HG02798 (cell line): ENCODE measurements at regions not wholly inside any gene's neighbourhood (a gene's known extent, or its start where the extent isn't known, plus 50 kb on each side); places are given as distances from the start of the nearest gene placed in this dataset.

Source experiments
- ATAC-seq: cut with Tn5 transposase; IDR thresholded peaks from one replicate; pipeline ENCODE4 v1.9.1; 2021; ENCODE audit warnings: mild to moderate bottlenecking; ENCODE audit not compliant: unreplicated experiment, poor library complexity

DNA sequence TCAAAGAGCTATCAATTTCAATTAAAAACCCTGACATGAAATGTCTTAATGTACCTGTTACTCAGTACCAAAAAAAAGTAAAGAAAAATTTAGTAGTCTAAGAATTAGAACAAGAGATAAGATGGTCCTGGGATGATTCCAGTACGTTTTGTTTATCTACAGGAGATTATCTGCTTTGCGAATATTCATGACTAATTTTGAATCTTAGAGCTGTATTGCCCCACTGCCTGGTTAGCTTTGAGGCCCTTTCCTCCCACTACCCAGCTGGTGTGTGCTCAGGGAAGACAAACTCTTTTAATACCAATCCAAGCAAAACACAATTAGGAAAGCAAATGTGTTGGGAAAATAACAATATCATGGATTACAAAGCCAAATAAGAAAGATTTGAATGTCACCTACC is 263.5 kb downstream of the FOXG1 start:
- ATAC-seq: no peak

DNA sequence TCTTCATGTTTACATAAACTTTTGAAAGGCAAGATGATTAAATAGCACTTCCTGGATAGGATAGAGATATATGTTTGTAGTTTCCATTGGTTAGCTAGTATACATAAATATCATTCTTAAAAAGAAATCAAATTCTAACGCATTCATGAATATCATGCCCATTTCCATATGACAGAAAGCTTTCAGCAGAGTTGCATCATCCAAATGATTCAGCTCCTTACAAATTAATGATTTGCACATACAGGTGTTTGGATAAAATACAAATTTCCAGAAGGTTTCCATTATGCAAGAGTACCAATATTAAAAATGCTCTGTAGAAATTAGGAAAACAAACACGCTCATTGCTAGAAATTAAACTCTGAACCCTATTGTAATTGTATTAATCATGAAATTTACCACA is 264.4 kb downstream of the FOXG1 start:
- no peak for ATAC-seq

DNA sequence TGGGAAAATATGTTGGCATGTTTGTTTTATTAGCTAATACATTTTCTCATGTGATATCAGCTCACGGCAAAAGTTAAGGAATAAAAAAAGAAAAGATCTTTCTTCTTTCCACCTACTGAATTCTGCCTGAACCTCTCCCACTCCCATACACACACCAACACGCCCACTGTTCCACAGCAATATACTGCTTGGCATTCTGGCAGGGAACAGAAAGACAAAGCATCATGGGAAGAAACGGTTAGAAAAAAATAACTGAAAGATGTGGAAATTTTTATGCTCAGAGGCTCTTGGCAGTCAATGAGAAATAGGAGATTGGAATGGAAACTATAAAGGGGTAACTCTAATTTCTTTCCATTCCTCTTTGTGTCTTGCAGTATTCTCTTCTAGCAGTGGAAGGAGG is 268.5 kb downstream of the FOXG1 start:
- no peak for ATAC-seq

DNA sequence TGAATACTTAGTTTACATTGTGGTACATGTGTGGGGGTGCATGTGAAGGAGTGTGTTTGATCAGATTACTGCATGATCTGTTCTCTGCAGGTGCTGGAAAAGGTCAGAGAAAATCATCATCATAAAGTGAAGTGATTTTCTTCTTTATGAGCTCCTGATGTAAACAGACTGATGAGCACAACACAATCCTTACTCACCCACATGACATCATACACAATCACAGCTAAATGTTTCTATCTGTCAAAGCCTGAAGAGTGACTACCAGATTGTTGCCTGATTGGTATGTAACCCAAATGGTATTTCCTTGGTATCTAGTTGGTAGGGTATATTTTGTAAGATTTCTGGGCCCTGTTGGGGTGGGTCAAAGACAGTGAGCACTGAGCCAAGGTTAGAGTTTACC is 270.8 kb downstream of the FOXG1 start:
- ATAC-seq: no peak

DNA sequence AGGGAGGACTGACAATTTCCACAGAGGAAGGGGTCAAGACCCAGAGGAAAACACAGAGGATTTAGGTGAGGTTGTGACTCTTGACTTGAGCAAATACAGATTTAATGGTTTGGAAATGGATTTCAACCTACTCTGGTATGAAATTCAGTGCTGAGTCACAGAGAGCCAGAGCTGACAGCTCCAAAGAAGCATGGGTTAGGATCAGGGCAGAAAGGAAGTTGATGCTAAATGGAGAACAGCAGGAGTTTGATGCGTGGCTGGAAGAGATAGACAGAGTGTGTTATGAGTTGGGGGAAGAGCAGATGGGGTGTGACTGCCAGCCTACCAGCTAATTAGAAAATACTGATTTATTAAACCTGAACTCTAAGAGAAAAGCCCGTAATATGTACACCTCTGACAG is 272.6 kb downstream of the FOXG1 start:
- ATAC-seq: no peak

DNA sequence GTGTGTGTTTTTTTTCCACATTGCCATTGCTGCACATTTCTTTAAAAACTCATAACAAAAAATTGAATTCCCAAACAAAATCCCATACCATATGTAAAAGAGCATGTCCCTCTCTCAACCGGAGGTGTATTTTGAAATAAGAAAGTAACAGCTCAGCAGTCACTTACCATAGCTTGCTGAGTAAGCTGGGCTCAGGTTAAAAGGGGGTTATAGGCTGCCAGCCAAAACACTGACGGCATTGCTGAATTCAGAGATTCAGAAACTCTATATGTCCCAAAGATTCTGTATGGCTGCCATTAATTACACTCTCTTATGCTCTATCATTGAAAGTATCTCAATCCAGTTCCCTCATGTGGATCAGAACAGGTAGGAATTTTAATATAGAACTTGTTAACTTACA is 276.0 kb downstream of the FOXG1 start:
- no peak for ATAC-seq

DNA sequence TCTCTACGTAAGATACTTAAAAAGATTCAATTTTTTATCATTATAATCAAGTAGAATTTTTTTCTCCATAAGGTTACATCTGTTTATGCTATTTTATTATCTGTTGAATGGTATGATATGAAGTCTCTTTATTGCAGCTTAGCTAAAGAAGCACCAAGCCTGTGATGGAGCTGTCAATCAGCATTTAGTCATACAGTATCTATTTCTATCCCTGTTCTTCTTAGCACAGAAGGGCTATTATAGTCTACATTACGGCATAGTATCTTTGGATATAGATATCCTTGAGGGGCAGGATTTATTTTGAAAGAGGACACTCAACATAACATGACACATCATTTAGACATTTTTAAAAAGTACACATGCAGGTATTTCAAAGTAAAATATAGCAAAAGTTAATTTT is 277.1 kb downstream of the FOXG1 start:
- no peak for ATAC-seq

DNA sequence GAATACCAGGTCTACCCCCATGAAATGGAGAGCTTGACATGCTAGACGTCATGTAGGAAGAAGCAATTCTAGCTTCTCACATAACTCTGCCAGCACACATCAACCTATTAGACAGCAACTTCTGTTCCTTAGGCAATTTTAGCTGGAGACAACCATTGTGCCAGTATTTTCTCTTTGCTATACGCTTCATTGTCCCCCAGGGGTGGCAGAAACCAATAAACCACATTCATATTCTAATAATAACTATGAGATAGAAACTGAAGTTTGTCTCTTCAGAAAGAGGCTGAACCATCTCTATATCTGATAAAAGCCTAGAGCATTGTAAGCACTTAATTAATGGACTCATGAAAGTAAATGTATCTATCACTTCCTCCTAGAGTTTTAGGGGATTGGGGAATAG is 278.6 kb downstream of the FOXG1 start:
- ATAC-seq: no peak

DNA sequence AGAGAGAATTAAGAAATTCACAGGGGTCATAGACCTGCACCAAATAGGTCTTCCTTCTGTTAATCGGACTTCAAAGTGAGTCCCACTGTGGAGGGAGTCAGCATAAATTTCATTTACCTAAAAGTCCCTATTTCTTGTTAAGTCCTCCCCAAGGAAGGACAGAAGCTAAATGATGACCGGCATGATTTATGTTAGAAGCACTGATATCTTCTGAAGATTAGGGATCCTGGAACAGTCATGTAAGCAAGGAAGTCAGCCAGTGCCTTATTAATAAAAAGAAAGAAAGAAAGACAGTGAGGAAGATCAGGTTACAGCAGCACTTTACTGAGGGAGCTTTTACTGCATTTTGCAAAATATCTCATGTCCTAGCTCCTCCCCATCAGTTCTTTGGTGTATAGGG is 287.5 kb downstream of the FOXG1 start:
- no peak for ATAC-seq

DNA sequence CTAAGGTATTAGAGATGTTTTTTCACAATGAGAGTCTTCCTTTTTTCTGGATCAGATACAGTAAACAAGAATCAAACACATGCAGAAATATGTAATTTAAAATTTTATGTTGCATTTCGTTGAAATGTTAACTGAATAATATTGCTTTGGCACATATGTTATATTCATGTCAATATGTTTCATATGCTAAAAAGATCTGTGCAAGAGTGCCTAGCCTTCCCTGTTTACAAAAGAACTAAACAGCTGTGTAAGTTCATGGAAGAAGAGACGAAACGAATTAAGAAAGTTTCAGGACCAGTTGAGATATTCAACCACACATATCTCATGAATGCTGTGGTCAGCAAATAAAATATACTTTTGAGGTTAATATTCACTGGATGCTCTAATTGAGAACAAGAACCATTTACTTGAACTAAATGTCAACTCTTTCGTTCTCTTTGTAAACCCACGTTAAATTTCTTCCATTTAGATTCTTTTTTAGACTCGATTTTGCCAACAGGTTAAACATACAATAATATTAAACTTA is 289.5 kb downstream of the FOXG1 start:
- no peak for ATAC-seq

DNA sequence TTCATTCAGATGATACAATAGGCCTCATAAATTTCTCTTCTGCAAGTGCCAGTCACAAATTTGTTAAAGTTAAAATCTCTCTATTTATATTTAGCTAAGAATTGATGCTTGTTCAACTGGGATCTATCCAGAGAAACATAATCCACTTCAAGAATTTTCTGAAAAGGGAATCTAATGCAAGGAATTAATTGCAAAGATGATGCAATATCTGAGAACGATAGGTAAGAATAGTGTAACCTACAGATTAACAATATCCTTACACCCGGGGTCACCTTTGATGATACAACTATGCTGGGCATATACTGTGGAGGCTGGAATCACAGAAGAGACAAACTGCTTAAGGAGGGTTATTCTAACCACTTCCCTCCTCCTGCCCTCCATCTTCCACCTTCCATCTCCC is 295.1 kb downstream of the FOXG1 start:
- ATAC-seq: no peak

DNA sequence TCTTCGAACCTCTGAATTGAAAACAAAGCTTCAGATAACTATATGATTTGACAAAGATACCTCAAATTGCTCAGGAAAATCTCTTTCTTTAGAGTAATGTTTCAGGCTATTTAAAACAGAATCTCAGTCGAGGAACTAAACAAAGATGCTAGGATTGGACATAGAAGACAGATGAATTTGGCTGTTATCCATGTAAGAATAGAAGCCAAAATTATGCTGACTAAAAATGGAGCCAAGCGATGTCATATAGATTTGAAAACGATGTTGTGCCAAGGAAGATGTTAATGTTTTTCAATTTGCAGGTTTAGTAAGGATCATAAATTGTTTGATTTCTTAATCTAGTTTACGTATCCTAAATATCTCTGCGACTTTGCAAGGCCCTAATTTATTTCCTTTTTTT is 295.9 kb downstream of the FOXG1 start:
- no peak for ATAC-seq

DNA sequence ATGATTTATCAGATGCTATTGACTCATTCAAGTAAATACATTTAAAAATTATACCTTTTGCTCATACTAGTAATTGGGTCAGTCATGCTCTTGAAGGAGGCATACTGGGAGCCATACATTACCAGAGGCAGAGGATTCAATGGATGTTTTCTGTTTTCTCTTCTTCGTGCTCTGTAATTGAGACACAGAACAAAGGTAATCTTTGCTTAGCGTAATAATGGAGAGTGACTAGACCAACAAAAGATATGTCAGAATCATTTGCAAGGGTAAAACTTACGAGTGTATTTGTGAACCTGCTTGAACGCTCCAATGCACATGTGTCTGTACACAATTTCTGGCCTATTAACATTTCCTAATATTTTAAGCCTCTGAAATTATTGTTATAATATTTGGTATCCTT is 296.4 kb downstream of the FOXG1 start:
- no peak for ATAC-seq

DNA sequence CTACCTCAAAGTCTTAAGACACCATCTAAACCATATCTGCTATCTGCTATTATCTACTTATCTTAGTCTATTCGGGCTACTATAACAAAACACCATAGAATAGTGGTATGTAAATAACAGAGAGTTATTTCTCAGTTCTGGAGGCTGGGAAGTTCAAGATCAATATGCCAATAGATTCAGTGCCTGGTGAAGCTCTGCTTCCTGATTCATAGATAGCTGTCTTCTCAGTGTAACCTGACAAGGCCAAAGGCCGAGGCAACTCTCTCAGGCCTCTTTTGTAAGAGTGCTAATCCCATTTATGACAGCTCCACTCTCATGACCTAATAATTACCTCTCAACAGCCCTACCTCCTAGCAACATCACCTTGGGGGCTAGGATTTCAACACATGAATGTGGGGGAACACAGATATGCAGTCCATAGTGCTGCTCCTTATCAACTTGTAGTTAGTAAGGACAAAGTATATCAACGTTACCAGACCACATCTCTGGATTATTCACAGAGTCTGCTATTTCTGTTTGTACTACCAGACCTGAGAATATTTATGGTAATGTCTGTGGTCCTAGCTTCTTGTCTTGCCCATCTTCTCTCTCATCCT is 297.8 kb downstream of the FOXG1 start:
- ATAC-seq: no peak

DNA sequence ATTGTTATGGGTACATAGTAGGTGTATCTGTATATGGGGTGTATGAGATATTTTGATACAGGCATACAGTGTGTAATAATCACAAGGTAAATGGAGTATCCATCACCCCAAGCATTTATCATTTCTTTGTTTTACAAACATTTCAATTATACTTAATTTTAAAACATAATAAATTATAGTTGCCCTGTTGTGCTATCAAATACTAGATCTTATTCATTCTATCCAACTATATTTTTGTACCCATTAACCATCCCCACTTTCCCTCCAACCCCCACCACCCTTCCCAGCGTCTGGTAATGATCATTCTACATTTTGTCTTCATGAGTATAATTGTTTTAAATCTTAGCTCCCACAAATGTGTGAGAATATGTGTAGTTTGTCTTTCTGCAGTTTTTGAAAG is 302.6 kb downstream of the FOXG1 start:
- no peak for ATAC-seq

DNA sequence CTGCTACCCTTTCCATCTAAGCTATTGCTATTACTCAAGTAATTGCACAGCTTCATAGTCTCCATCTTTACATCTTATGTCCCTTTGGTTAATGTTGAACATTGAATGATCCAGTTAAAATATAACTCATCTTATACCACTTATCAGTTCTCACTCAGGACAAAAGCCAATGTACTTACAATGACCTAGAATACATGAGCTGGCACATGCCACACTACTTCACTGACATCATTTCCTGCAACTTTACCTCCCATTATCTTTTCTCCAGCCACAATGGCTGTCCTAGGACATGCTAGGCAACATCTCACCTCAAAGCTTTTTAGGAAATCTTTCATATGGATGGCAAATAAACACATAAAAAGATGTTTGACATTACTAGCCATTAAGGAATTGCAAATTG is 309.2 kb downstream of the FOXG1 start:
- ATAC-seq: no peak

DNA sequence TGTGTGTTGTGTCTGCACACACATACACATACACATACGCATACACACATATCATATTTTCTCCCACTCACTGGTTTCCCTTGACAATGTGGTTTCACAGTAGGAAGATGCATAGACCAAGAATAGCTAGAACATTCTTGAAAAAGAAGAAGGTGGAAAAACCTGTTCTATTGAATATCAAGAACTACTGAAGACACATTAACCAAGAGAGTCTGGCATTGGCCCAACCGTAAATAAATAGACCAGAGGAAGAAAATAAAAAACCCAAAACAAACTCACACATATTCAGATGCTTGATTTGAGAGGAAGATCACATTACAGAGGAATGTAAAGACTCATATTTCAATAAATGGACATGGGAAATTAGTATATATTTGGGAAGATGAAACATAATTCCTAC is 311.3 kb downstream of the FOXG1 start:
- no peak for ATAC-seq

DNA sequence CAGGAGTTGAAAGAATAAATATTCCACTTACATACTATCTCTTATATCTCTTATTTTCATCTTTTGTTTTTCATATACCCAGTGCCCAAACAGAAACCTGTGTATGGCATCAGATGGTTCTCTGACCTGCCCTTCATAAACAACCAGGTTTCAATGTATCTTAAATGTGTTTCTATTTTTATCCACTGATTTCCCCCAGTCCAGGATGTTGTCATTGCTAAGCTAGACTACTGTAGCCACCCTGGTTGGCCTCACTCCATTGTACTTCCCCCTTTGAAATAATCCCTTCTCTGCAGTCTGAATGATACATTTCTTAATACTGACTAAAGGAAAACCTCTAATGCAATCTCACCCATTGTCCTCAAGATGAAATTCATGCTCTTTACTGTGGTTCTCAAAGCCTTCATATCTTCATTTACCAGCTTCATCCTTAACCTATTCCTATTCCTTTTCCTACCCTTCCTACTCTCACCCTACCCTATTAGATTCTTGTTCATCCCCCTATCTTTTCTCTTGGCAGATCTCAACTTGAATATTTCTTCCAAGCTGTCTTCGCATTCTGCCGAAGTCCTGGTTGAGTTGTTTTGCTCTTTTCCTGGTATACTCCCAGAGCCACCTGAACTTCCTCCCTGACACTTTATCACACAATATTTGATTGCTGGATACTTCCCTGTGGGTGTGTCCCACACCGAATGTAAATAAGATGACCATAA is 312.4 kb downstream of the FOXG1 start:
- no peak for ATAC-seq

DNA sequence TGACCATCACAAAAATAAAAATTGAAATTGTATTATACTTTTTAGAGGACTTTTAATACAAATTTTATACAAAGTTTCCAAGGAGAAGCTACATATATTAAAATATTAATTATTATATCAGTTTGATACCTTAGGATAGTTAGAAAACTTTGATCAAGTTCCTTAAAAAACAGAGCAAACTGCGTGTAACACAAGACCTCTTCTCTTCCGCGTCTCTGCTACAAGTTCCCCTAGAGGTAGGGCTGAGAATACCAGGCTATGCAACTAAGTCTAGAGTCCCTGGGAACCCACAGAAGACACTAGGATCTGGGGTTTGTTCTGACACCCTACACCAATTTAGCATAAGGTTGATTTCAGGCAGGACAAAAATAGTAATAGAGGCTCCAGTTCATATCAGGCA is 319.0 kb downstream of the FOXG1 start:
- no peak for ATAC-seq

DNA sequence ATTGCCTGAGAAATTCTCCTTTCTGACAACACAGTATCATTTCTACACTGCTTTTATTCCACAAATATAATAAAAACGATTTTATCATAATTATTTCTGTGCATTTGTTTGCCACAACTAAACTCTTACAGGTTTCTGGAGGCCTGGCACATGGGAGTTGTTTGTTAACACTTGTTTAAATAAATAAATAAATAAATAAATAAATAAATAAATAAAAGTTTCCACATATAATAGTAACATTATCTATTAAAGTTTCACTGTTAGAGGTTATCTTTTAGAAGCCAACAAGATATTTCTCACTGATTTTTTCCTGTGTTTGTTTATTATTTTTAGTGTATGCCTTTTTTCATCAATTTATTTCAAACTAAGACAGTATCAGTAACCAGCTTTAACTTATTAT is 323.3 kb downstream of the FOXG1 start:
- no peak for ATAC-seq

DNA sequence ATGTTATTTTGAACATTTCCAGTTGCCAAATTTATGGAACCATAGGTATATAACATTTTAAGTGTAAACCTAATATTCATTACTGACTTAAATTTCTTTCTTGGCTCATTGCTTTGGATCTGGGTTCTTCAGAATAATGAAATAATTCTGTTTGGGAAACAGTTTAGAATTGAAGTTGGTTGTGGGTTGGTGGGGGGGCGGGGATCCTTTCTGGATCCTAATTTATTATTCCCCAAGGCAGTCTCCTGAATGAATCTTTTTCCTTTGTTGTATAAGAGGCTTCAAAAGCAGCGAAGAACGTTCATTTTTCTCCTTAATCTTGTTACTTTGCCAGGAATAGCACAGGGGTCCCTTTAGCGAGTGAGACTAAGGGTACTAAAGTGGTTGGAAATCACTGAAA is 325.5 kb downstream of the FOXG1 start:
- no peak for ATAC-seq

DNA sequence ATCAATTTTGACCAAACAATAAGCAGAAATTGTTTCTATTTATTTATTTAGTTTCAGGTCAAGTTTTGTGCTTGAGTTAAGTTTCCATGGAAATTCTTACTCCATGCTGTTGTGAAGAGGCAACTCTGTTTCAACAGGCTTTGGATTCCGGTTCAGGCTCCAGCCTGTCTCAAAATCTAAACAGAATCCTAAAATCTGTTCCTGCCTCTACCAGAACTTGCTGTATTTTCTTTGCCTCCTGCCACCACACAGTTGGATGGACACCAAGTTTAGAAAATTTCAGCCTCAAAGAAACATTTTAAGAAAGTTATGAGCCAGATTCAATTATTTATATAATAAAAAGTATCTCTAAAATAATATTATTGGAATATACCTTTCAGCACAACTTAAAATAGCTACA is 330.9 kb downstream of the FOXG1 start:
- ATAC-seq: no peak
